Psoas muscle (tissue), 7 donors: ENCODE measurements at regions not wholly inside any gene's neighbourhood (a gene's known extent, or its start where the extent isn't known, plus 50 kb on each side); places are given as distances from the start of the nearest gene placed in this dataset.

Experiments
- ATAC-seq, 4 donors: fragments of 200-7000 bp; cut with Tn5 transposase; one replicate each; pipeline ENCODE4 v1.9.1; 2020; ENCODE audit warnings: moderate library complexity in 3 of 4, mild to moderate bottlenecking in 2 of 4
- DNase-seq, 2 donors: peaks; one replicate each; pipeline ENCODE4 v3.0.0-alpha.2; 2020
- H3K27ac ChIP-seq: fragments of 200-600 bp; one replicate; pipeline ENCODE4 v1.8.0; 2022
- H3K27me3 ChIP-seq, 3 donors: fragments of 200-600 bp in 1 of 3; one replicate each; pipeline versions ENCODE4 v1.6.1 to v1.8.0; 2013 to 2022; ENCODE audit warnings: low read length in 2 of 3, mild to moderate bottlenecking in 2 of 3, moderate library complexity in 1 of 3; ENCODE audit not compliant: insufficient read depth in 3 of 3
- H3K36me3 ChIP-seq, 2 donors: fragments of 200-600 bp in 1 of 2; one replicate each; pipeline versions ENCODE4 v1.6.1 to v1.8.0; 2013 to 2022; ENCODE audit warnings: low read depth in 1 of 2, mild to moderate bottlenecking in 1 of 2, moderate library complexity in 1 of 2; ENCODE audit not compliant: insufficient read depth in 1 of 2
- H3K4me1 ChIP-seq: fragments of 200-600 bp; one replicate; pipeline ENCODE4 v1.8.0; 2022
- H3K4me3 ChIP-seq: fragments of 200-600 bp; one replicate; pipeline ENCODE4 v1.8.0; 2022; ENCODE audit warnings: mild to moderate bottlenecking
- H3K9me3 ChIP-seq: fragments of 200-600 bp; one replicate; pipeline ENCODE4 v1.8.0; 2022
- CTCF ChIP-seq: fragments of 200-600 bp; IDR thresholded peaks from one replicate; pipeline ENCODE4 v1.8.0; 2022; ENCODE audit warnings: antibody characterized with exemption
- WGBS, 3 donors: extraction: QIAGEN DNeasy Blood & Tissue Kit; methylation state at CpG; one replicate each; pipeline versions ENCODE4 v1.1.6 to v1.1.7; 2013; 5-methylcytosine and 5-hydroxymethylcytosine counted together
- intact Hi-C, 2 donors: fragments of 100-400 bp; cut with DNase I; formaldehyde crosslinking; loops; one replicate each; pipeline versions ENCODE4 v1.11.0 to v1.14.2; 2022
- donor health status: healthy with polysubstance abuse.
- donor health status: DM: no; HTN: no; CAD: no; lungs with moderate emphysema.
- donor health status: Bipolar disorder and iron deficiency.
- donor health status: healthy.
- donor health status: DM: yes; HTN: yes; CAD: no.
- donor health status: DM: no; HTN: no; CAD: no.
- donor health status: DM: yes; HTN: yes; CAD: no.

- intact Hi-C loops = no loop called here
- DNase-seq (no peak), ATAC-seq (no peak)
- Histone ChIP-seq H3K27me3 (peaks cover 0 to 2% (median 0%) of the 10 kb centered on the region in 3 donors), H3K4me3 (no peak overlapping the region), H3K4me1 (no peaks in the 10 kb centered on the region), H3K27ac (no peak overlapping the region), H3K36me3 (no peaks in the 10 kb centered on the region), H3K9me3 (no peaks in the 10 kb centered on the region)
- TF ChIP-seq CTCF = no peak
- 28 to 38% (median 31%) methylated on average over 6 of the region's 6 CpGs for WGBS, 3 donors
These were observed 79.9 kb upstream of the RNF32 start for GRCh38 chr7:156560696-156561095.

- TF ChIP-seq CTCF = no peak
- no peak overlapping the region for H3K4me3 ChIP-seq
- WGBS, 3 donors = 78 to 83% (median 81%) methylated on average over 9 of the region's 9 CpGs
These were observed 80.5 kb upstream of the RNF32 start for GRCh38 chr7:156560075-156560474.

GRCh38 chr7:156559001-156559400, 81.6 kb upstream of the RNF32 start:
- TF ChIP-seq CTCF = no peak
- no peak overlapping the region for H3K4me3 ChIP-seq

More at GRCh38 chr7:156560075-156560474, 80.5 kb upstream of the RNF32 start:
- ATAC-seq (no peak), DNase-seq (no peak)
- Histone ChIP-seq H3K27ac (no peak overlapping the region), H3K36me3 (no peaks in the 10 kb centered on the region), H3K9me3 (no peaks in the 10 kb centered on the region), H3K27me3 (peaks cover 0 to 2% (median 0%) of the 10 kb centered on the region in 3 donors), H3K4me1 (no peaks in the 10 kb centered on the region)
- intact Hi-C loops = no loop called here

GRCh38 chr7:156558198-156558597, 82.4 kb upstream of the RNF32 start:
- Histone ChIP-seq H3K9me3 (no peaks in the 10 kb centered on the region), H3K4me1 (no peaks in the 10 kb centered on the region), H3K27me3 (peaks cover 0 to 2% (median 0%) of the 10 kb centered on the region in 3 donors), H3K36me3 (no peaks in the 10 kb centered on the region), H3K27ac (no peak overlapping the region), H3K4me3 (no peak overlapping the region)
- no peak for ATAC-seq
- intact Hi-C loops = no loop called here
- TF ChIP-seq CTCF = no peak
- 84 to 93% (median 88%) methylated on average over 4 of the region's 4 CpGs for WGBS, 3 donors
- no peak for DNase-seq

More at GRCh38 chr7:156559001-156559400, 81.6 kb upstream of the RNF32 start:
- Histone ChIP-seq H3K4me1 (no peaks in the 10 kb centered on the region), H3K36me3 (no peaks in the 10 kb centered on the region), H3K27ac (no peak overlapping the region), H3K9me3 (no peaks in the 10 kb centered on the region), H3K27me3 (peaks cover 0 to 2% (median 0%) of the 10 kb centered on the region in 3 donors)
- DNase-seq (no peak), ATAC-seq (no peak)
- intact Hi-C loops = no loop called here
- WGBS, 3 donors = 92 to 97% (median 93%) methylated on average over 9 of the region's 9 CpGs

GRCh38 chr7:156556083-156556482, 84.5 kb upstream of the RNF32 start:
- no peak for ATAC-seq
- no peaks in the 10 kb centered on the region for H3K9me3 ChIP-seq
- DNase-seq = no peak
- H3K27me3 ChIP-seq = peaks cover 0 to 2% (median 0%) of the 10 kb centered on the region in 3 donors
- H3K4me3 ChIP-seq = no peak overlapping the region
- intact Hi-C loops = no loop called here
- no peak overlapping the region for H3K27ac ChIP-seq
- WGBS, 3 donors = 82 to 93% (median 90%) methylated on average over 2 of the region's 2 CpGs
- H3K36me3 ChIP-seq = no peaks in the 10 kb centered on the region
- no peak for TF ChIP-seq CTCF
- H3K4me1 ChIP-seq = no peaks in the 10 kb centered on the region
